IMR-90 (cell line): ENCODE measurements at regions not wholly inside any gene's neighbourhood (a gene's known extent, or its start where the extent isn't known, plus 50 kb on each side); places are given as distances from the start of the nearest gene placed in this dataset.

Source experiments
- ATAC-seq: fragments of 200-7000 bp; cut with Tn5 transposase; 2 replicates; pipeline ENCODE4 v1.9.1; 2020; ENCODE audit warnings: low read depth, mild to moderate bottlenecking, moderate library complexity
- BruUV-seq: library from RNA; stranded (reverse); fragments of 400-500 nt; replicated peaks from 2 replicates; lab custom pipeline; 2021; lab: Mats Ljungman, UMichigan
- CTCF ChIA-PET: fragments of 300-600 bp; formaldehyde crosslinking; extraction: SDS; loops from one replicate; lab custom pipeline; 2021; ENCODE audit warnings: antibody characterized with exemption; lab: Yijun Ruan, JAX
- POLR2A ChIA-PET: fragments of 300-600 bp; sonication (Branson Sonifier 250); formaldehyde crosslinking; loops from one replicate; lab custom pipeline; 2022; ENCODE audit warnings: antibody characterized with exemption; ENCODE audit not compliant: unreplicated experiment; lab: Charles Lee
- DNase-seq: peaks from one replicate; pipeline ENCODE4 v3.0.0; 2013
- H2AFZ ChIP-seq: replicated peaks from 2 replicates; pipeline ENCODE3; 2013; ENCODE audit warnings: low read length, mild to moderate bottlenecking; ENCODE audit not compliant: poor library complexity
- H2AK5ac ChIP-seq: 2 replicates; pipeline ENCODE4 v1.6.1; 2013; ENCODE audit warnings: low read depth, low read length, inconsistent platforms
- H2AK9ac ChIP-seq: replicated peaks from 2 replicates; pipeline ENCODE3; 2013; ENCODE audit warnings: mild to moderate bottlenecking, low read depth, low read length, moderate library complexity; ENCODE audit not compliant: poor library complexity
- H2BK120ac ChIP-seq: 2 replicates; pipeline ENCODE4 v1.6.1; 2013; ENCODE audit warnings: low read depth, low read length, inconsistent platforms
- H2BK15ac ChIP-seq: 3 replicates; pipeline ENCODE4 v1.6.1; 2013; ENCODE audit warnings: low read depth, low read length, inconsistent platforms
- H2BK20ac ChIP-seq: 2 replicates; pipeline ENCODE4 v1.6.1; 2013; ENCODE audit warnings: low read depth, mild to moderate bottlenecking, inconsistent platforms, low read length, moderate library complexity
- H2BK5ac ChIP-seq: 2 replicates; pipeline ENCODE4 v1.6.1; 2013; ENCODE audit warnings: mild to moderate bottlenecking, low read depth, low read length, inconsistent platforms; ENCODE audit not compliant: poor library complexity, severe bottlenecking
- H3K14ac ChIP-seq: replicated peaks from 2 replicates; pipeline ENCODE4 v1.6.1; 2013; ENCODE audit warnings: low read depth, low read length, inconsistent platforms
- H3K18ac ChIP-seq: 2 replicates; pipeline ENCODE4 v1.6.1; 2013; ENCODE audit warnings: low read depth, low read length, control low read depth
- H3K23ac ChIP-seq: 2 replicates; pipeline ENCODE4 v1.6.1; 2013; ENCODE audit warnings: low read depth, low read length, inconsistent platforms
- H3K27ac ChIP-seq: 2 replicates; pipeline ENCODE4 v1.5.1; 2013; ENCODE audit warnings: mild to moderate bottlenecking, control low read depth, low read length; ENCODE audit not compliant: insufficient read depth
- H3K27me3 ChIP-seq: 2 replicates; pipeline ENCODE4 v1.6.1; 2013; ENCODE audit warnings: low read length; ENCODE audit not compliant: control insufficient read depth, insufficient read depth
- H3K36me3 ChIP-seq: 2 replicates; pipeline ENCODE4 v1.6.1; 2013; ENCODE audit warnings: low read length, mixed read lengths; ENCODE audit not compliant: control insufficient read depth, insufficient read depth
- H3K4ac ChIP-seq: 2 replicates; pipeline ENCODE4 v1.6.1; 2013; ENCODE audit warnings: low read depth, low read length, inconsistent platforms
- H3K4me1 ChIP-seq: 2 replicates; pipeline ENCODE4 v1.6.1; 2013; ENCODE audit warnings: low read length, mixed read lengths; ENCODE audit not compliant: control insufficient read depth, insufficient read depth
- H3K4me2 ChIP-seq: 2 replicates; pipeline ENCODE4 v1.6.1; 2013; ENCODE audit warnings: low read depth, mild to moderate bottlenecking, control low read depth, low read length, moderate library complexity
- H3K4me3 ChIP-seq: 2 replicates; pipeline ENCODE4 v1.5.1; 2013; ENCODE audit warnings: low read depth, mild to moderate bottlenecking, control low read depth, low read length, moderate library complexity; ENCODE audit not compliant: insufficient read depth
- H3K56ac ChIP-seq: 2 replicates; pipeline ENCODE4 v1.6.1; 2013; ENCODE audit warnings: low read length, inconsistent platforms; ENCODE audit not compliant: insufficient read depth; ENCODE audit errors: extremely low read depth
- H3K79me1 ChIP-seq, 2 experiments: 2 replicates each; pipeline ENCODE4 v1.6.1; 2013; ENCODE audit warnings: low read length in 2 of 2, inconsistent platforms in 1 of 2, low read depth in 1 of 2
- H3K9ac ChIP-seq: 2 replicates; pipeline ENCODE4 v1.6.1; 2013; ENCODE audit warnings: low read depth, low read length, control low read depth
- H3K9me1 ChIP-seq: 2 replicates; pipeline ENCODE4 v1.6.1; 2013; ENCODE audit warnings: low read length, inconsistent platforms; ENCODE audit not compliant: insufficient read depth
- H3K9me3 ChIP-seq: 2 replicates; pipeline ENCODE4 v1.6.1; 2013; ENCODE audit warnings: low read length; ENCODE audit not compliant: control insufficient read depth, insufficient read depth
- H4K20me1 ChIP-seq: 2 replicates; pipeline ENCODE4 v1.6.1; 2013; ENCODE audit warnings: low read length, inconsistent platforms; ENCODE audit not compliant: insufficient read depth
- H4K5ac ChIP-seq: 2 replicates; pipeline ENCODE4 v1.6.1; 2013; ENCODE audit warnings: mild to moderate bottlenecking, low read depth, low read length, control low read depth
- H4K8ac ChIP-seq, 2 experiments: 2 replicates each; pipeline ENCODE4 v1.6.1; 2013; ENCODE audit warnings: low read depth in 2 of 2, low read length in 2 of 2, control low read depth in 1 of 2, inconsistent platforms in 1 of 2
- H4K91ac ChIP-seq: 2 replicates; pipeline ENCODE4 v1.6.1; 2013; ENCODE audit warnings: low read depth, low read length, inconsistent platforms; ENCODE audit not compliant: insufficient read depth
- BHLHE40 ChIP-seq: fragments of 150-350 bp; IDR thresholded peaks from 2 replicates; pipeline ENCODE4 v1.6.1; 2016; ENCODE audit warnings: mild to moderate bottlenecking, low read depth, low read length
- MAFK ChIP-seq: IDR thresholded peaks from 2 replicates; pipeline ENCODE4 v1.6.1; 2012; ENCODE audit warnings: low read depth, low read length, improper control_type of control experiment
- WGBS, 2 experiments: methylation state at CpG; one replicate each; pipeline versions ENCODE4 v1.1.5 to v1.1.7; 2013; ENCODE audit warnings: missing lambda C conversion rate in 2 of 2; ENCODE audit not compliant: insufficient read length in 1 of 2; ENCODE audit errors: extremely low coverage in 2 of 2; 5-methylcytosine and 5-hydroxymethylcytosine counted together
- dilution Hi-C: fragments of 300-500 bp; cut with HindIII; formaldehyde crosslinking; loops from one replicate; pipeline ENCODE4 v1.14.3; 2018; ENCODE audit warnings: low sequenced_read_pairs; ENCODE audit not compliant: unreplicated experiment
- in situ Hi-C: fragments of 300-500 bp; cut with MboI; formaldehyde crosslinking; loops from 3 replicates; pipeline ENCODE4 v1.14.3; 2019; ENCODE audit warnings: low sequenced_read_pairs, inconsistent platforms, mixed read lengths
- intact Hi-C: fragments of 100-400 bp; cut with micrococcal nuclease; formaldehyde crosslinking; loops from 2 replicates; pipeline ENCODE4 v1.10.0; 2022

DNA sequence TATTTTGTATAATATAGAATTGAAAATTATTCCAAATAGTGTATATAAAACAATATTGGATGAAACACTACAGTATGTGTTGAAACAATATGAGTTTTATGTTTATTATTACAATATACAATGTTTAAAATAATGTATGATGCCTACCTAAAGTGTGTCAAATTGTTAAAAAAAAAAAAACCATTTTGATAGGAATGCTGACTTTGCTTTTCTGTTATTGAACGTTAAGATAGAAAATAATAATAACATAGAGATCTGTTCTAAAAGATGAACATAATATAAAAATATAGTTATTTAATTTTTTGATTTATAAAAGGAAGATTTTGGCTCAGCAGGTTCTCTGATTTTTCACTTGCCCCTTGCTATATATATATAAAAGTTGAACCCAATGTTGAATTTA is 474.6 kb upstream of the ATXN8OS start:
- H2BK15ac ChIP-seq = no peak overlapping the region
- WGBS, 2 experiments = no CpG with 5 or more reads among the region's 1 CpG
- H3K14ac ChIP-seq = no peak overlapping the region
- no peak overlapping the region for H3K27ac ChIP-seq
- no peaks in the 10 kb centered on the region for H3K36me3 ChIP-seq
- H4K8ac ChIP-seq = no peak overlapping the region
- H3K4me2 ChIP-seq = no peak overlapping the region
- H2AFZ ChIP-seq = no peak overlapping the region
- H3K4me1 ChIP-seq = no peaks in the 10 kb centered on the region
- no peak overlapping the region for H4K5ac ChIP-seq
- no peaks in the 10 kb centered on the region for H3K27me3 ChIP-seq
- dilution Hi-C loops = no loop called here
- no peak overlapping the region for H3K18ac ChIP-seq
- no TSS peak for BruUV-seq
- no peak overlapping the region for H3K4me3 ChIP-seq
- no peaks in the 10 kb centered on the region for H3K79me1 ChIP-seq
- H3K9me1 ChIP-seq = no peaks in the 10 kb centered on the region
- no peak for TF ChIP-seq BHLHE40
- peak; percentile 86 for TF ChIP-seq MAFK
- in situ Hi-C loops = no loop called here
- ChIA-PET POLR2A (no interaction called here), CTCF (no interaction called here)
- H3K9ac ChIP-seq = no peak overlapping the region
- no peak overlapping the region for H4K91ac ChIP-seq
- H2AK5ac ChIP-seq = no peak overlapping the region
- no peak overlapping the region for H3K56ac ChIP-seq
- H2BK5ac ChIP-seq = no peak overlapping the region
- intact Hi-C loops = no loop called here
- no peak overlapping the region for H3K23ac ChIP-seq
- H3K4ac ChIP-seq = no peak overlapping the region
- no peak overlapping the region for H2BK20ac ChIP-seq
- H4K20me1 ChIP-seq = no peaks in the 10 kb centered on the region
- H2BK120ac ChIP-seq = no peak overlapping the region
- no peak for ATAC-seq
- no peak overlapping the region for H2AK9ac ChIP-seq
- H3K9me3 ChIP-seq = 0 out of 2 replicates have a peak, but pooled peaks cover 2% of the 10 kb centered on the region
- DNase-seq = no peak
